ENCODE measurements at regions not wholly inside any gene's neighbourhood (a gene's known extent, or its start where the extent isn't known, plus 50 kb on each side); places are given as distances from the start of the nearest gene placed in this dataset.

- TF ChIP-seq POLR2AphosphoS5 (IDR thresholded peaks at IDR 0.05): no peak
- TF ChIP-seq CTCF (IDR thresholded peaks at IDR 0.05 in 8 of 11, conservative IDR thresholded peaks at IDR 0.05 in 3 of 11): no peak
- TF ChIP-seq POLR2A (IDR thresholded peaks at IDR 0.05): no peak
Observed at GRCh38 chr9:93823245-93824072, 131.7 kb downstream of the BARX1 start.

All from spleen (tissue), 7 donors.